HUDEP-2 (cell line): ENCODE measurements at regions not wholly inside any gene's neighbourhood (a gene's known extent, or its start where the extent isn't known, plus 50 kb on each side); places are given as distances from the start of the nearest gene placed in this dataset.
"Not testable (repeated sequence)": the region's sequence is repeated elsewhere in the genome, so short reads cannot be mapped to it uniquely, and the experiment has no call there.

Source experiments
- DNase-seq, 76 experiments: peaks; one replicate each; lab custom pipeline; 2025; ENCODE audit not compliant: unreplicated experiment in 76 of 76; lab: John Stamatoyannopoulos, UW

- no peak for DNase-seq
These were observed 1338.4 kb upstream of the CHAC2 start for GRCh38 chr2:52429171-52429570.

GRCh38 chr2:52428224-52428623 lies 1339.4 kb upstream of the CHAC2 start:
- no peak for DNase-seq

GRCh38 chr2:52423655-52424054 lies 1343.9 kb upstream of the CHAC2 start:
- no peak for DNase-seq

GRCh38 chr2:52423111-52423510 lies 1344.5 kb upstream of the CHAC2 start:
- DNase-seq: no peak

- no peak for DNase-seq
These were observed 1351.3 kb upstream of the CHAC2 start for GRCh38 chr2:52416340-52416739.

GRCh38 chr2:52414561-52415295 lies 1352.9 kb upstream of the CHAC2 start:
- DNase-seq: no peak

- not testable (repeated sequence) for DNase-seq
These were observed 1358.1 kb upstream of the CHAC2 start for GRCh38 chr2:52409308-52410118.

GRCh38 chr2:52405980-52406379 lies 1361.6 kb upstream of the CHAC2 start:
- no peak for DNase-seq

- DNase-seq: no peak
These were observed 1362.7 kb upstream of the CHAC2 start for GRCh38 chr2:52404866-52405265.

GRCh38 chr2:52404046-52404445 lies 1363.6 kb upstream of the CHAC2 start:
- no peak for DNase-seq

GRCh38 chr2:52402128-52402527 lies 1365.5 kb upstream of the CHAC2 start:
- DNase-seq: no peak

- no peak for DNase-seq
These were observed 1364.9 kb upstream of the NRXN1 start for GRCh38 chr2:52396836-52397235.

- no peak for DNase-seq
These were observed 1364.0 kb upstream of the NRXN1 start for GRCh38 chr2:52395912-52396311.

- no peak for DNase-seq
These were observed 1359.7 kb upstream of the NRXN1 start for GRCh38 chr2:52391621-52392020.

GRCh38 chr2:52390651-52391050 lies 1358.7 kb upstream of the NRXN1 start:
- DNase-seq: no peak

GRCh38 chr2:52387937-52388590 lies 1356.1 kb upstream of the NRXN1 start:
- no peak for DNase-seq

GRCh38 chr2:52386433-52387030 lies 1354.6 kb upstream of the NRXN1 start:
- no peak for DNase-seq

- no peak for DNase-seq
These were observed 1351.6 kb upstream of the NRXN1 start for GRCh38 chr2:52383541-52383940.

GRCh38 chr2:52369178-52369577 lies 1337.2 kb upstream of the NRXN1 start:
- no peak for DNase-seq

- no peak for DNase-seq
These were observed 1336.2 kb upstream of the NRXN1 start for GRCh38 chr2:52368141-52368540.

GRCh38 chr2:52365946-52366345 lies 1334.0 kb upstream of the NRXN1 start:
- no peak for DNase-seq
